GM10248 (cell line): ENCODE measurements at regions not wholly inside any gene's neighbourhood (a gene's known extent, or its start where the extent isn't known, plus 50 kb on each side); places are given as distances from the start of the nearest gene placed in this dataset.

ENCODE experiments used
- CTCF ChIA-PET: fragments of 300-600 bp; sonication (Branson Sonifier 250); formaldehyde crosslinking; extraction: SDS; loops from one replicate; lab custom pipeline; 2021; ENCODE audit warnings: antibody characterized with exemption; lab: Yijun Ruan, JAX
- POLR2A ChIA-PET: fragments of 350-650 bp; sonication (Branson Sonifier 250); formaldehyde crosslinking; extraction: SDS; loops from one replicate; lab custom pipeline; 2020; ENCODE audit warnings: antibody characterized with exemption; lab: Yijun Ruan, JAX
- DNase-seq: peaks from one replicate; pipeline ENCODE4 v3.0.0; 2012; ENCODE audit errors: extremely low spot score
- TF ChIP-seq, protein P1 (sequence below): IDR thresholded peaks from 2 replicates; pipeline ENCODE4 v1.5.1; 2012; ENCODE audit warnings: mild to moderate bottlenecking, low read depth; ENCODE audit errors: extremely low read depth, missing control alignments, control extremely low read depth

DNA sequence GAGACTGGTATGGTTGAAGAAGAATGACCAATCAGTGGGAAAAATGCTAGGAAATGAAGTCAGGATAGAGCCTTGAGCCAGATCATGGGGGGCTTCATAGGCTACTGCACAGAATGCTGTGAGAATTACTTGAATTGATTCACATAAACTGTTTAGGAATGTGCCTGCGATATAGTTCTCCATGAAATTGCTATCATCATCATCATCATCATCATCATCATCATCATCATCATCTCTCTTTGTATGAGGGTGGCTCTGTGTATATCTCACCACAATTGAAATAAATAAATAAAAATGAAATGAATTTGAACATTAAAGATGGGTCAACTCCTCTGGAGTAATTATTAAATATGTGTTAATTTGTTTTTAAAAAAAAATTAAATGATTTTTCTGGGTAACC is 148.6 kb upstream of the LEF1 start:
- ChIA-PET CTCF (interaction anchor here (1.0 kb wide), 2 partner anchors 16 to 26 kb away, joined by 3 to 4 read pairs; no protein-coding TSS in a partner anchor), POLR2A (no interaction called here)
- no peak for DNase-seq
- TF ChIP-seq, protein P1, sequence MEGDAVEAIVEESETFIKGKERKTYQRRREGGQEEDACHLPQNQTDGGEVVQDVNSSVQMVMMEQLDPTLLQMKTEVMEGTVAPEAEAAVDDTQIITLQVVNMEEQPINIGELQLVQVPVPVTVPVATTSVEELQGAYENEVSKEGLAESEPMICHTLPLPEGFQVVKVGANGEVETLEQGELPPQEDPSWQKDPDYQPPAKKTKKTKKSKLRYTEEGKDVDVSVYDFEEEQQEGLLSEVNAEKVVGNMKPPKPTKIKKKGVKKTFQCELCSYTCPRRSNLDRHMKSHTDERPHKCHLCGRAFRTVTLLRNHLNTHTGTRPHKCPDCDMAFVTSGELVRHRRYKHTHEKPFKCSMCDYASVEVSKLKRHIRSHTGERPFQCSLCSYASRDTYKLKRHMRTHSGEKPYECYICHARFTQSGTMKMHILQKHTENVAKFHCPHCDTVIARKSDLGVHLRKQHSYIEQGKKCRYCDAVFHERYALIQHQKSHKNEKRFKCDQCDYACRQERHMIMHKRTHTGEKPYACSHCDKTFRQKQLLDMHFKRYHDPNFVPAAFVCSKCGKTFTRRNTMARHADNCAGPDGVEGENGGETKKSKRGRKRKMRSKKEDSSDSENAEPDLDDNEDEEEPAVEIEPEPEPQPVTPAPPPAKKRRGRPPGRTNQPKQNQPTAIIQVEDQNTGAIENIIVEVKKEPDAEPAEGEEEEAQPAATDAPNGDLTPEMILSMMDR: no peak

DNA sequence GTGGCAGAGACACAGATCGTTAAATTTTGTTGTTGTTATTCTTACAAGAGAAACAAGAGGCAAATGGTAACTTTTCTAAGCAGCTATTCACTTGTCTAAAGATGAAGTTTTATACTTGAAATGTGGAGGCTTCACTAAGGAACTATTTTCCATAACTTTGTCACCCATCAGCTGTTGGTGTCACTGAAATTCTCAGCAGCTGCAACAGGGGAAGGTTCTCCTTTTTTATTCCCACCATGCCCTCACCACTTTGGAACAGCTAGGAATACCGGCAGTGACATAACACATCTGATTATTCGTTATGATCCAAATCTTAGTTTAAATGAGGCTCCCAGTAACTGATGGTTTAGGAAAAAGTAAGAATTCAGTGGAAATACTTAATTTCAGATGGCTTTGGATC is 147.0 kb upstream of the LEF1 start:
- TF ChIP-seq, protein P1: no peak
- CTCF ChIA-PET: interaction anchor here (1.7 kb wide), 1 partner anchor 20 kb away, joined by 4 read pairs; no protein-coding TSS in a partner anchor
- no peak for DNase-seq
- POLR2A ChIA-PET: no interaction called here

GRCh38 chr4:108314900-108315589 is 146.3 kb upstream of the LEF1 start:
- CTCF ChIA-PET: interaction anchor here (1.7 kb wide), 1 partner anchor 21 kb away, joined by 4 read pairs; no protein-coding TSS in a partner anchor
- TF ChIP-seq, protein P1: no peak
- no peak for DNase-seq
- POLR2A ChIA-PET: no interaction called here

DNA sequence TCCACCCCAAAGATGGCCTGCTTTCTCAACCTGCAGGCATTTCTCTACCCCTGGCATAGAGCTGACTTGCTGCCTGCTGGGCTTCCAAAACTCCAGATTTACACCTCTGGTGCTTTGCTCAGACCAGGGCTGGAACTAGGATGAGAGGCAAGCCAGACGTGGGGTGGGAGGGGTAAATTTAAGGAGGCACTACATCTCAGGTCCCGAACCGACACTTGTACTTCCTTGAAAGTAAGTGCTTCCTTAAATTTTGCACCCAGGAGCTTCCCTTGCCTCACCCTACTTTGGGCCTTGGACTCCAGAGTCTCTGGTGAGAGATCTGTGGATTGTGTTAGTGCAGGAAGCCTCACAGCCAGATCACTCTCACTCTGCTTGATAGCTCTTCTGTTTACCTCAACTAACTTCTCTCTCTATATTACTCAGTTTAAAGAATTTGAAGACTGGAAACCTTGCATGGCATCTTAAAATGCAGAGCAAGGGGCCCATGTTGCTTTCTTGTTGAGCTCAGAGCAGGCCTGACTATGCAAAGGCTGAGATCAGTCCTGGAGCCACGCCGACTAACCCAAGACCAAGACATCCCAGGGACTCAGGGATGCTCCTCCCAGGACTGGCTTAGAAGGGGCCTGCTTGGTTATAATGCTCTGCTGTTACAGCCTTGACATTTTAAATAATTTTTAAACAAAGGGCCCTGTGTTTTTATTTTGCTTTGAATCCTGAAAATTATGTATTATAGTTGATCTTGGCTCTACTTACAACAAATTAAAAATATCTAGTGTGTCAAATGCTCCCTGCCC is 145.0 kb upstream of the LEF1 start:
- CTCF ChIA-PET: interaction anchor here (0.8 kb wide), 1 partner anchor 32 kb away, joined by 3 read pairs; no protein-coding TSS in a partner anchor
- POLR2A ChIA-PET: no interaction called here
- TF ChIP-seq, protein P1: no peak
- DNase-seq: no peak

DNA sequence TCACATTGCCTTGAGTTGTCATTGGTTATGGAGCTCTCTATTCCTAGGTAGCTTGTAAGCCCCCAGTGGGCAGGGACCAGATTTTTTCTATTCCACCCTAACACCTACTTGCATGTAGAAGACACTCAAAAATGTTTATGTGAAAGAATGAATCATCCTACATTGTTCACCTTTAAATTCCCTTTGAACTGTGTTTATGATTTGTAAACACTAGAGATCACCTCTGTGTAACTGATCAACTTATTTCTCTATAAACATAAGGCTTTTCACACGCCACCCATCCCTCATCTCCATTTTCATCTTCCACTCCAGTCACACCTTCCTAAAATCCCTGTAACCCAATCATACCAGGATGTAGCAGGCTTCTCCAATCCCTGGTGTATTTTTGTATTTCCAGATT is 142.6 kb upstream of the LEF1 start:
- TF ChIP-seq, protein P1: no peak
- ChIA-PET POLR2A (no interaction called here), CTCF (no interaction called here)
- no peak for DNase-seq

- TF ChIP-seq, protein P1: no peak
- no peak for DNase-seq
- POLR2A ChIA-PET: no interaction called here
- CTCF ChIA-PET: interaction anchor here (1.2 kb wide), 2 partner anchors 27 to 34 kb away, joined by 3 read pairs; no protein-coding TSS in a partner anchor
Observed at GRCh38 chr4:108303488-108304177, 134.9 kb upstream of the LEF1 start.
